IMR-90 (cell line): ENCODE measurements at regions not wholly inside any gene's neighbourhood (a gene's known extent, or its start where the extent isn't known, plus 50 kb on each side); places are given as distances from the start of the nearest gene placed in this dataset.

ENCODE experiments used
- CEBPB ChIP-seq: IDR thresholded peaks from 2 replicates; pipeline ENCODE4 v1.6.1; 2012; ENCODE audit warnings: low read depth, low read length, improper control_type of control experiment
- ELK1 ChIP-seq: fragments of 150-350 bp; IDR thresholded peaks from 2 replicates; pipeline ENCODE4 v1.6.1; 2016; ENCODE audit warnings: low read depth, mild to moderate bottlenecking, low read length, moderate library complexity, borderline replicate concordance
- POLR2A ChIP-seq: IDR thresholded peaks from 2 replicates; pipeline ENCODE4 v1.6.1; 2012; ENCODE audit warnings: mild to moderate bottlenecking, low read depth, low read length
- RFX5 ChIP-seq: IDR thresholded peaks from 2 replicates; pipeline ENCODE4 v1.8.0; 2012; ENCODE audit warnings: low read depth, mild to moderate bottlenecking, low read length, moderate library complexity
- TF ChIP-seq, protein P1 (sequence below): conservative IDR thresholded peaks from 2 replicates; pipeline ENCODE4 v1.5.1; 2012; ENCODE audit warnings: mild to moderate bottlenecking, low read depth, low read length, improper control_type of control experiment

DNA sequence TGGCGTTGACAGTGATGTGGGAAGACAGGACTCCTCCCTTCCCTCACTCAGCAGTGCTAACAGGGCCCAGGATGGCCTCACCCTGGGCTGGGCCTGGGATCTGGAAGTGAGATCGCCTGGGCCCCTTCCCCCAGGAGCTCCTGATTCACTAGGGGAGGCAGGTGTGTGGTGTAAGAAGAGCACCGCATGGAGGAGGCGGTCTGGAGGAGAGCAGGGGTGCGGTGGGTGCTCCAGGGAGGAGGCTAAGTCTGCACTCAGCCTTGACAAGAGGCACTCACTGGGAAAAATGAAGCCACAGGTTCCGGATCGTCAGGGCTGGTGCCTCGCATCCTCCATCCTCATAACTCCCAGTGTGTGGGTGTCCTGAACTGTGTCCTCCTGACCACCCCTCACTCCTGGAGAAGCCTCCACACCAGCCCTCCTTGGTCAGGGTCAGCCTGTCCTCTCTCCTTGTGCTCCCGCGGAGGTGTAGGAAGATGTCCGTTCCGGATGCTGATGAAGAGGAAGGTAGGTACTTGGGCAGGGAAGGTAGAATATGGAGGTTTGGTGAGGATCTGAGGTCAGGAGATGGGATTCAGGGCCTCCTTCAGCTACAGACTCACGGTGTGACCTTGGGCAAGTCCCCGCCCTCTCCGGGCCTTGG is 142.1 kb upstream of the WNT4 start:
- TF ChIP-seq, protein P1, sequence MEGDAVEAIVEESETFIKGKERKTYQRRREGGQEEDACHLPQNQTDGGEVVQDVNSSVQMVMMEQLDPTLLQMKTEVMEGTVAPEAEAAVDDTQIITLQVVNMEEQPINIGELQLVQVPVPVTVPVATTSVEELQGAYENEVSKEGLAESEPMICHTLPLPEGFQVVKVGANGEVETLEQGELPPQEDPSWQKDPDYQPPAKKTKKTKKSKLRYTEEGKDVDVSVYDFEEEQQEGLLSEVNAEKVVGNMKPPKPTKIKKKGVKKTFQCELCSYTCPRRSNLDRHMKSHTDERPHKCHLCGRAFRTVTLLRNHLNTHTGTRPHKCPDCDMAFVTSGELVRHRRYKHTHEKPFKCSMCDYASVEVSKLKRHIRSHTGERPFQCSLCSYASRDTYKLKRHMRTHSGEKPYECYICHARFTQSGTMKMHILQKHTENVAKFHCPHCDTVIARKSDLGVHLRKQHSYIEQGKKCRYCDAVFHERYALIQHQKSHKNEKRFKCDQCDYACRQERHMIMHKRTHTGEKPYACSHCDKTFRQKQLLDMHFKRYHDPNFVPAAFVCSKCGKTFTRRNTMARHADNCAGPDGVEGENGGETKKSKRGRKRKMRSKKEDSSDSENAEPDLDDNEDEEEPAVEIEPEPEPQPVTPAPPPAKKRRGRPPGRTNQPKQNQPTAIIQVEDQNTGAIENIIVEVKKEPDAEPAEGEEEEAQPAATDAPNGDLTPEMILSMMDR, result no peak
- TF ChIP-seq POLR2A, result no peak
- no peak for TF ChIP-seq RFX5
- no peak for TF ChIP-seq ELK1
- TF ChIP-seq CEBPB, result no peak
